Stimulated activated CD4-positive, alpha-beta T cell treated with anti-CD3 and anti-CD28 coated beads, Interleukin-2, amount 100 ng/mL, for 4 hours (primary cell): ENCODE measurements at regions not wholly inside any gene's neighbourhood (a gene's known extent, or its start where the extent isn't known, plus 50 kb on each side); places are given as distances from the start of the nearest gene placed in this dataset.

Source experiments
- DNase-seq: peaks from one replicate; pipeline ENCODE4 v3.0.0-alpha.2; 2020; ENCODE audit warnings: low read depth

- DNase-seq: no peak
These were observed 464.9 kb upstream of the RBMS3 start for GRCh38 chr3:28816017-28816416.

GRCh38 chr3:28824316-28824715 is 456.6 kb upstream of the RBMS3 start:
- DNase-seq: no peak

GRCh38 chr3:28826840-28827239 is 454.0 kb upstream of the RBMS3 start:
- no peak for DNase-seq

GRCh38 chr3:28835249-28835648 is 445.6 kb upstream of the RBMS3 start:
- no peak for DNase-seq

- DNase-seq: no peak
These were observed 445.1 kb upstream of the RBMS3 start for GRCh38 chr3:28835751-28836150.

GRCh38 chr3:28836199-28836598 is 444.7 kb upstream of the RBMS3 start:
- no peak for DNase-seq

- DNase-seq: no peak
These were observed 439.9 kb upstream of the RBMS3 start for GRCh38 chr3:28840976-28841376.

GRCh38 chr3:28841441-28841840 is 439.4 kb upstream of the RBMS3 start:
- DNase-seq: no peak

GRCh38 chr3:28844298-28845005 is 436.4 kb upstream of the RBMS3 start:
- no peak for DNase-seq

GRCh38 chr3:28845006-28845324 is 435.9 kb upstream of the RBMS3 start:
- DNase-seq: no peak

- DNase-seq: no peak
These were observed 433.8 kb upstream of the RBMS3 start for GRCh38 chr3:28846971-28847478.

- DNase-seq: no peak
These were observed 433.1 kb upstream of the RBMS3 start for GRCh38 chr3:28847736-28848135.

GRCh38 chr3:28850186-28850585 is 430.7 kb upstream of the RBMS3 start:
- DNase-seq: no peak

GRCh38 chr3:28853830-28854229 is 427.0 kb upstream of the RBMS3 start:
- no peak for DNase-seq

GRCh38 chr3:28856796-28857195 is 424.1 kb upstream of the RBMS3 start:
- DNase-seq: no peak

GRCh38 chr3:28859897-28860296 is 421.0 kb upstream of the RBMS3 start:
- DNase-seq: no peak

GRCh38 chr3:28860307-28860706 is 420.6 kb upstream of the RBMS3 start:
- DNase-seq: no peak

- no peak for DNase-seq
These were observed 417.7 kb upstream of the RBMS3 start for GRCh38 chr3:28863186-28863585.

GRCh38 chr3:28867836-28868235 is 413.0 kb upstream of the RBMS3 start:
- DNase-seq: no peak

- DNase-seq: no peak
These were observed 412.0 kb upstream of the RBMS3 start for GRCh38 chr3:28868897-28869296.

- DNase-seq: no peak
These were observed 403.0 kb upstream of the RBMS3 start for GRCh38 chr3:28877912-28878311.

GRCh38 chr3:28890373-28890772 is 390.5 kb upstream of the RBMS3 start:
- DNase-seq: no peak

GRCh38 chr3:28891485-28891884 is 389.4 kb upstream of the RBMS3 start:
- DNase-seq: no peak

- DNase-seq: no peak
These were observed 380.6 kb upstream of the RBMS3 start for GRCh38 chr3:28900301-28900700.
